ENCODE measurements at regions not wholly inside any gene's neighbourhood (a gene's known extent, or its start where the extent isn't known, plus 50 kb on each side); places are given as distances from the start of the nearest gene placed in this dataset.

- TF ChIP-seq CTCF (IDR thresholded peaks at IDR 0.05 in 4 of 5, conservative IDR thresholded peaks at IDR 0.05 in 1 of 5) (no peak), POLR2A (IDR thresholded peaks at IDR 0.05) (no peak)
Observed at GRCh38 chr5:2914981-2915484, 163.6 kb upstream of the IRX2 start.
